A549 (cell line): ENCODE measurements at regions not wholly inside any gene's neighbourhood (a gene's known extent, or its start where the extent isn't known, plus 50 kb on each side); places are given as distances from the start of the nearest gene placed in this dataset.

ENCODE experiments used
- CBX2 ChIP-seq: fragments of 200-600 bp; sonication (generic); IDR thresholded peaks from 2 replicates; pipeline ENCODE4 v1.6.1; 2016; ENCODE audit warnings: low read depth, mild to moderate bottlenecking, borderline replicate concordance
- CTCF ChIP-seq: fragments of >200 bp; sonication (Bioruptor Twin); formaldehyde crosslinking; IDR thresholded peaks from 3 replicates; pipeline ENCODE4 v1.5.1; 2016
- JUNB ChIP-seq: fragments of >200 bp; sonication (Bioruptor Twin); formaldehyde crosslinking; IDR thresholded peaks from 2 replicates; pipeline ENCODE4 v1.6.1; 2016
- MAFK ChIP-seq: fragments of 450-650 bp; IDR thresholded peaks from 2 replicates; pipeline ENCODE4 v1.6.1; 2014; ENCODE audit not compliant: partially characterized antibody
- POLR2A ChIP-seq: IDR thresholded peaks from 2 replicates; pipeline ENCODE4 v1.6.1; 2012; ENCODE audit warnings: mild to moderate bottlenecking, low read length
- TF ChIP-seq, protein P1 (sequence below): fragments of 200-600 bp; sonication (generic); IDR thresholded peaks from 2 replicates; pipeline ENCODE4 v1.6.1; 2016; ENCODE audit warnings: antibody characterized with exemption, mild to moderate bottlenecking, moderate library complexity
- TF ChIP-seq, protein P2 (sequence below): IDR thresholded peaks from 2 replicates; pipeline ENCODE4 v1.6.1; 2012

- TF ChIP-seq, protein P1, sequence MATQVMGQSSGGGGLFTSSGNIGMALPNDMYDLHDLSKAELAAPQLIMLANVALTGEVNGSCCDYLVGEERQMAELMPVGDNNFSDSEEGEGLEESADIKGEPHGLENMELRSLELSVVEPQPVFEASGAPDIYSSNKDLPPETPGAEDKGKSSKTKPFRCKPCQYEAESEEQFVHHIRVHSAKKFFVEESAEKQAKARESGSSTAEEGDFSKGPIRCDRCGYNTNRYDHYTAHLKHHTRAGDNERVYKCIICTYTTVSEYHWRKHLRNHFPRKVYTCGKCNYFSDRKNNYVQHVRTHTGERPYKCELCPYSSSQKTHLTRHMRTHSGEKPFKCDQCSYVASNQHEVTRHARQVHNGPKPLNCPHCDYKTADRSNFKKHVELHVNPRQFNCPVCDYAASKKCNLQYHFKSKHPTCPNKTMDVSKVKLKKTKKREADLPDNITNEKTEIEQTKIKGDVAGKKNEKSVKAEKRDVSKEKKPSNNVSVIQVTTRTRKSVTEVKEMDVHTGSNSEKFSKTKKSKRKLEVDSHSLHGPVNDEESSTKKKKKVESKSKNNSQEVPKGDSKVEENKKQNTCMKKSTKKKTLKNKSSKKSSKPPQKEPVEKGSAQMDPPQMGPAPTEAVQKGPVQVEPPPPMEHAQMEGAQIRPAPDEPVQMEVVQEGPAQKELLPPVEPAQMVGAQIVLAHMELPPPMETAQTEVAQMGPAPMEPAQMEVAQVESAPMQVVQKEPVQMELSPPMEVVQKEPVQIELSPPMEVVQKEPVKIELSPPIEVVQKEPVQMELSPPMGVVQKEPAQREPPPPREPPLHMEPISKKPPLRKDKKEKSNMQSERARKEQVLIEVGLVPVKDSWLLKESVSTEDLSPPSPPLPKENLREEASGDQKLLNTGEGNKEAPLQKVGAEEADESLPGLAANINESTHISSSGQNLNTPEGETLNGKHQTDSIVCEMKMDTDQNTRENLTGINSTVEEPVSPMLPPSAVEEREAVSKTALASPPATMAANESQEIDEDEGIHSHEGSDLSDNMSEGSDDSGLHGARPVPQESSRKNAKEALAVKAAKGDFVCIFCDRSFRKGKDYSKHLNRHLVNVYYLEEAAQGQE: no peak
- TF ChIP-seq JUNB: no peak
- TF ChIP-seq, protein P2, sequence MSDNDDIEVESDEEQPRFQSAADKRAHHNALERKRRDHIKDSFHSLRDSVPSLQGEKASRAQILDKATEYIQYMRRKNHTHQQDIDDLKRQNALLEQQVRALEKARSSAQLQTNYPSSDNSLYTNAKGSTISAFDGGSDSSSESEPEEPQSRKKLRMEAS: no peak
- TF ChIP-seq CTCF: no peak
- no peak for TF ChIP-seq MAFK
- TF ChIP-seq POLR2A: no peak
- TF ChIP-seq CBX2: no peak
Measured at GRCh38 chr2:212891580-212891979, 259.8 kb downstream of the IKZF2 start.
